ENCODE measurements at regions not wholly inside any gene's neighbourhood (a gene's known extent, or its start where the extent isn't known, plus 50 kb on each side); places are given as distances from the start of the nearest gene placed in this dataset.

DNA sequence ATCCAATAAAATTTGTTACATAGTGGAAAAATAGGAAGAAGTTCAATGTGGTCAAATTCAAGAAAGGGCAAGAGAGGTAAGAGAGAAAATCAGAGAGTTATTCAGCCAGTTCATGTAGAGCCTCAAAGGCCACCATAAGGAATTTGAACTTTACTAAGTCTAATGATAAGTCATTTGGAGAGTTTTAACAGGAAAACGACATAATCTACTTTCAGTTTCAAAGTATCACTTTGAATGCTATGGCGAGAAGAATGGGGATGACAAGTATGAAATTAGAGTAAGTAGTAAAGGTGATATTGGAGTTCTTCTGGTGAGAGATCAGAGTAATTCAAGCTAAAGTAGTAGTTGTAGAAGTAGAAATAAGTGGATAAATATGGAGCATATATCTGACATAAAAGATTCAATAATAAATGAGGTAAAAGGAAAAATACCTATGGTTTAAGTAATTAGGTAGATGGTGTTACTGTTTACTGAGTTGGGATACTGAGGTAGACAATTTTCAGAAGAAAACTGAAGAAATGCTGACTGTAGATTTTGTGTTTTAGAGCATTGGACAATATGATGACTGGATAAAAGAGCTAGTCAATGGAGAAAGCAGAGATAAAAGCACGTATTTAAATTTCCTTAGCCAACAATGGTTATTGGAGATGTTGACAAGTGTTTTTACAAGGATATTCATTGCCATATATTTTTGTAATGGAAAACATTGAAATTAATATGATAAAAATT lies 331.7 kb upstream of the ADGRL3 start:
- TF ChIP-seq, protein P1, sequence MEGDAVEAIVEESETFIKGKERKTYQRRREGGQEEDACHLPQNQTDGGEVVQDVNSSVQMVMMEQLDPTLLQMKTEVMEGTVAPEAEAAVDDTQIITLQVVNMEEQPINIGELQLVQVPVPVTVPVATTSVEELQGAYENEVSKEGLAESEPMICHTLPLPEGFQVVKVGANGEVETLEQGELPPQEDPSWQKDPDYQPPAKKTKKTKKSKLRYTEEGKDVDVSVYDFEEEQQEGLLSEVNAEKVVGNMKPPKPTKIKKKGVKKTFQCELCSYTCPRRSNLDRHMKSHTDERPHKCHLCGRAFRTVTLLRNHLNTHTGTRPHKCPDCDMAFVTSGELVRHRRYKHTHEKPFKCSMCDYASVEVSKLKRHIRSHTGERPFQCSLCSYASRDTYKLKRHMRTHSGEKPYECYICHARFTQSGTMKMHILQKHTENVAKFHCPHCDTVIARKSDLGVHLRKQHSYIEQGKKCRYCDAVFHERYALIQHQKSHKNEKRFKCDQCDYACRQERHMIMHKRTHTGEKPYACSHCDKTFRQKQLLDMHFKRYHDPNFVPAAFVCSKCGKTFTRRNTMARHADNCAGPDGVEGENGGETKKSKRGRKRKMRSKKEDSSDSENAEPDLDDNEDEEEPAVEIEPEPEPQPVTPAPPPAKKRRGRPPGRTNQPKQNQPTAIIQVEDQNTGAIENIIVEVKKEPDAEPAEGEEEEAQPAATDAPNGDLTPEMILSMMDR (IDR thresholded peaks at IDR 0.05) = no peak

DNA sequence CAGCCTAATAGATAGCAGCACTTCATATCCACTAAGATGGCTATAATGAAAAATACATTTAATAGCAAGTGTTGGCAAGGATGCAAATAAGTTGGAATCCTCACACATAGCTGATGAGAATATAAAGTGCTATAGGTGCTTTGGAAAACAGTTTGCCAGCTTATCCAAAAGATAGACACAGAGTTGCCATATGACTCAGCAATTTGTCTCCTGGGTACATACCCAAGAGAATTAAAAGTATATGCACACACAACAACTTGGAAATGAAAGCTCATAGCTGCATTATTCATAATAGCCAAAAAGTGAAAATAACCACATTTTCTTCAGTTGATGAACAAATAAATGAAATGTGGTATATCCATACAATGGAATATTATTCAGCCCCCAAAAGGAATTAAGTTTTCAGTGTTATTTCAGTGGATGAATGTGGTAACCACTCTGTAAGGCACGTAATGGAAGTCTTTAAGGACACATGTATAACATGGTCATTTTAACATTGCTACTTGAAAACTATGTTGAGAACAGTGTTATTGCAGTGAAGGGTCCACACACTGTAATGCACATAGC lies 320.9 kb upstream of the ADGRL3 start:
- TF ChIP-seq, protein P1 (IDR thresholded peaks at IDR 0.05) = no peak

DNA sequence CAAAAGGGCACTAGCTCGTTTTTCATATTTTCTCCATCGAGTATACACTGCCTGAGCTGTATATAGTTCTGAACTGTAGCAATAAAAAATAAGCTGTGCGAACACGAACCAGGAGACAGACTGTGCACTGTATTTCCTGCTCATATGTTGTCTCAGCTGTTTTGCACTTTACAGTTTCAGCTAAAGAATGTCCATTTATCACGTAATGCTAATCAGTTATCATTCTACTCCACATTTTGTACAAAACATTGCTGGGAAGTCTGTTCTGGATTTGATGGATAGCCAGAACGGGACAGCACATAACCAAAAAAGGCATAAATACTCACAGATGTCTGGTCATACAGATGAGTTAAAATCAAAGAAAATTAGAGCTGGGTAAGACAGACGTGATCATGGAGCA lies 315.5 kb upstream of the ADGRL3 start:
- TF ChIP-seq, protein P1 (IDR thresholded peaks at IDR 0.05) = no peak

DNA sequence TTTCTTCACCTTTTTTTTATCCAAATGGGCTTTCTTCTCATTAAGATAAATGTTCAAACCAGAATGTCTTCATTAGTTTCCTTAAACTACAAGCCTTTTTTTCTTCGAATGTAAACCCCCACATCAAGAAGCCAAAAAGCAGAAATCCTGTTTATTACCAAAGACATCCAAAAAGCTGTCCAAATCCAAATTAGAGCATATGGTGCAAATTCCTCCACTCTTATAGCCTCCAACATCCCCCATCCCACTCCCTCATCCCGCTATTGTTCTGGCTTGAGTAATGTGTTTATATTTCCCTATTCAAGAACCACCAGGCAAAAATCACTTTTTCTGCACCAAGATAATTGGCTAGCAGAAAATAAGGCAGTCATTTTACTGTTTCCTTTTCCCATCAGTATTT lies 315.1 kb upstream of the ADGRL3 start:
- TF ChIP-seq, protein P1 (IDR thresholded peaks at IDR 0.05) = no peak

DNA sequence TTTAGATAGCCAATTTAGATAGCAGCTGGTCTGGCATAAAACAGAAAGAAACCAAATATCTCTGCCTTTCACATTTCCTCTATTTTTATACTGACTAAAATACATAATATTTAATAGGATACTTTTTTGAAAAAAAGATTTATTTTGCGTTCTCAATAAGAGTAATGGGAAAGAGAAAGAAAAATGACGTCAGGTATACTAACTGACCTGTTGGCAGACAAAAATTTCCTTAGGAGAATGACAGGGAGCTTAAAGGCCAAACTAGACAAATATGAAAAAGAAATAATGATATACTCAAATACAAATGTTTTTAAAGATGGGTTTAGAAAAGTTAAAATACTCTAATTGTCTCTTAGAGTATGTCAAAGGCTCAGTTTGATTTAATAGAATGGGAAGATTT lies 309.4 kb upstream of the ADGRL3 start:
- TF ChIP-seq, protein P1 (IDR thresholded peaks at IDR 0.05) = no peak

DNA sequence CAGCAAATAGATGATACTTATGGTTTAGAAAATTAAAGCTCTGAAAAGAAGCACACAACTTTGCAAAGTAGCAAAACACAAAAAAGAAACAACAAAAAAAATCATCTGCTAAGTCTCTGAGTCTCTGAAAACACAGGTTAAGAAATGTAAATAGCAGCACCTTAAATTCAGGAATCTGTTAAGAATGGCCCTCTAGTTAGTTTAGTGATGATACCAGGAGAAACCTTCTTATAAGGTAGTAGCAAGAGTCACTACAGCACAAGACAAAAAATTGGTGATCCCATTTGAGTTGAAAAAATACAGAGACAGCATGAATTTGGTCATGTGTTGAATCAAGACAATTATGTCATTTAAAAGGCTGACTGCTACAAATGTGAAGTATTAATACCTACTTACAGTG lies 308.2 kb upstream of the ADGRL3 start:
- TF ChIP-seq, protein P1 (IDR thresholded peaks at IDR 0.05) = no peak

DNA sequence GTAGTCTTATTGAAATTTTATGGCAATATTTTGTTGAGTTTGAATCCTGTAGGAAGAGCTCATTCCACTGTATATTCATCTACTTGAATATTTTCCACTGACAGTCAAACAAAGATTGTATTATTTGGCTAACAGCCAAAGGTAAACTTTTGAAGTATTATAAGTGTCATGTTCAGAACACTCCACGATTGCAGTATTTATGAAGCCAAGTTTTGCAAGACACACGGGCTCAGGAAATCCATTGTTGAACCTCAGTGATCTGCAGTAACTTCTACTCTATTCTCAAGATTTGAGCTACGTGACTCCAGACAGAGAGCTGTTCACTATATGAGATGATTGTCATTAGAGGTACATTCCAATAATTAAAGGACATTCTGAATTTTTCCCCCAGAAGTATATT lies 302.7 kb upstream of the ADGRL3 start:
- TF ChIP-seq, protein P1 (IDR thresholded peaks at IDR 0.05) = no peak
